Astrocyte (in vitro differentiated cells and primary cell): ENCODE measurements at regions not wholly inside any gene's neighbourhood (a gene's known extent, or its start where the extent isn't known, plus 50 kb on each side); places are given as distances from the start of the nearest gene placed in this dataset.

ENCODE experiments used
- DNase-seq: peaks from one replicate; pipeline ENCODE4 v3.0.0-alpha.2; 2010; ENCODE audit warnings: low read depth
- FAIRE-seq: peaks from 2 replicates; lab custom pipeline; 2011; peaks lifted over from hg19 to GRCh38; lab: Jason Lieb, UNC
- H2AFZ ChIP-seq: 2 replicates; pipeline ENCODE4 v1.6.0; 2012; ENCODE audit warnings: low read depth, low read length, inconsistent platforms
- H3K27ac ChIP-seq: 2 replicates; pipeline ENCODE4 v1.5.1; 2011; ENCODE audit warnings: low read depth, low read length, inconsistent platforms
- H3K27me3 ChIP-seq: 2 replicates; pipeline ENCODE4 v1.6.0; 2011; ENCODE audit warnings: low read length, inconsistent platforms; ENCODE audit not compliant: insufficient read depth
- H3K36me3 ChIP-seq: 2 replicates; pipeline ENCODE4 v1.5.1; 2011; ENCODE audit warnings: low read length, inconsistent platforms; ENCODE audit not compliant: insufficient read depth
- H3K4me1 ChIP-seq: 2 replicates; pipeline ENCODE4 v1.5.1; 2011; ENCODE audit warnings: low read length, inconsistent platforms; ENCODE audit not compliant: insufficient read depth
- H3K4me2 ChIP-seq: 2 replicates; pipeline ENCODE4 v1.6.0; 2012; ENCODE audit warnings: low read length, inconsistent platforms
- H3K4me3 ChIP-seq: 2 replicates; pipeline ENCODE4 v1.5.1; 2011; ENCODE audit warnings: low read depth, mild to moderate bottlenecking, low read length, inconsistent platforms; ENCODE audit not compliant: insufficient read depth
- H3K79me2 ChIP-seq: 2 replicates; pipeline ENCODE4 v1.6.0; 2012; ENCODE audit warnings: mild to moderate bottlenecking, low read length, inconsistent platforms; ENCODE audit not compliant: insufficient read depth
- H3K9ac ChIP-seq: 2 replicates; pipeline ENCODE4 v1.6.0; 2012; ENCODE audit warnings: mild to moderate bottlenecking, low read length, inconsistent platforms
- H3K9me3 ChIP-seq: 2 replicates; pipeline ENCODE4 v1.5.1; 2012; ENCODE audit warnings: low read depth, mild to moderate bottlenecking, low read length, inconsistent platforms; ENCODE audit not compliant: insufficient read depth
- H4K20me1 ChIP-seq: 2 replicates; pipeline ENCODE4 v1.6.0; 2012; ENCODE audit warnings: low read length, inconsistent platforms; ENCODE audit not compliant: insufficient read depth
- H3K27ac Mint-ChIP-seq: one replicate; pipeline ENCODE4 v1.8.0; 2021; ENCODE audit warnings: mild to moderate bottlenecking, mixed read lengths; ENCODE audit not compliant: unreplicated experiment
- H3K27me3 Mint-ChIP-seq: one replicate; pipeline ENCODE4 v1.8.0; 2021; ENCODE audit warnings: low read depth, mixed read lengths; ENCODE audit not compliant: unreplicated experiment
- H3K36me3 Mint-ChIP-seq: one replicate; pipeline ENCODE4 v1.8.0; 2021; ENCODE audit warnings: low read depth, mixed read lengths; ENCODE audit not compliant: unreplicated experiment
- H3K4me1 Mint-ChIP-seq: one replicate; pipeline ENCODE4 v1.8.0; 2021; ENCODE audit warnings: low read depth, mixed read lengths; ENCODE audit not compliant: unreplicated experiment
- H3K4me3 Mint-ChIP-seq: one replicate; pipeline ENCODE4 v1.8.0; 2021; ENCODE audit warnings: mild to moderate bottlenecking, moderate library complexity, mixed read lengths; ENCODE audit not compliant: unreplicated experiment
- H3K9me3 Mint-ChIP-seq: one replicate; pipeline ENCODE4 v1.8.0; 2021; ENCODE audit warnings: mild to moderate bottlenecking, mixed read lengths; ENCODE audit not compliant: unreplicated experiment
- EZH2 ChIP-seq: IDR thresholded peaks from 2 replicates; pipeline ENCODE4 v1.6.1; 2012; ENCODE audit warnings: mild to moderate bottlenecking, low read length, inconsistent platforms; ENCODE audit not compliant: insufficient read depth
- TF ChIP-seq, protein P1 (sequence below): IDR thresholded peaks from 2 replicates; pipeline ENCODE4 v1.5.1; 2011; ENCODE audit warnings: low read depth, mild to moderate bottlenecking, inconsistent platforms, low read length, moderate library complexity; ENCODE audit not compliant: insufficient read depth

DNA sequence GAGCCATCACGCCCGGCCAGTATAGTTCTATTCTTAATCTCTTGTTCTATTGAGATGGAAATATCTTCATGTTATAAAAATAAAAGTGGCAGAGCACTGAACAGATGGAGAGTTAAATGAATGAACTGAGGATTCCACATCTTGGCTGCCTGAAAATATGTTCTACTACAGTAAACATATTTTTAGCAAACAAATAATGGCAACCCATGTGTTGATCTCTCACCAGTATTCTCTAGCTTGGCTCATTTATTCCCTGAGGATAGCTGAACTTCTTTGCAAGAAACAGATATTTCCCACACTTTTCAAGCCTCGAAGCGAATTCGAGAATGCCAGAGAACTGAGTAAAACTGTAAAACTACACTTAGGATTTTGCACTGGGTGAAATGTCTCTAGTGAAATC lies 58.9 kb downstream of the DIRAS3 start:
- no peak overlapping the region for H3K4me3 Mint-ChIP-seq
- no peak overlapping the region for H3K27ac ChIP-seq
- H3K4me2 ChIP-seq = no peak overlapping the region
- H3K9ac ChIP-seq = no peak overlapping the region
- H3K36me3 Mint-ChIP-seq = no peaks in the 10 kb centered on the region
- no peak overlapping the region for H2AFZ ChIP-seq
- no peak overlapping the region for H3K4me3 ChIP-seq
- H3K4me1 ChIP-seq = peaks cover 3% of the 10 kb centered on the region
- H3K27me3 ChIP-seq = no peaks in the 10 kb centered on the region
- DNase-seq (no peak), FAIRE-seq (no peak)
- H3K27ac Mint-ChIP-seq = no peak overlapping the region
- H3K4me1 Mint-ChIP-seq = no peaks in the 10 kb centered on the region
- no peaks in the 10 kb centered on the region for H3K9me3 ChIP-seq
- TF ChIP-seq, protein P1, sequence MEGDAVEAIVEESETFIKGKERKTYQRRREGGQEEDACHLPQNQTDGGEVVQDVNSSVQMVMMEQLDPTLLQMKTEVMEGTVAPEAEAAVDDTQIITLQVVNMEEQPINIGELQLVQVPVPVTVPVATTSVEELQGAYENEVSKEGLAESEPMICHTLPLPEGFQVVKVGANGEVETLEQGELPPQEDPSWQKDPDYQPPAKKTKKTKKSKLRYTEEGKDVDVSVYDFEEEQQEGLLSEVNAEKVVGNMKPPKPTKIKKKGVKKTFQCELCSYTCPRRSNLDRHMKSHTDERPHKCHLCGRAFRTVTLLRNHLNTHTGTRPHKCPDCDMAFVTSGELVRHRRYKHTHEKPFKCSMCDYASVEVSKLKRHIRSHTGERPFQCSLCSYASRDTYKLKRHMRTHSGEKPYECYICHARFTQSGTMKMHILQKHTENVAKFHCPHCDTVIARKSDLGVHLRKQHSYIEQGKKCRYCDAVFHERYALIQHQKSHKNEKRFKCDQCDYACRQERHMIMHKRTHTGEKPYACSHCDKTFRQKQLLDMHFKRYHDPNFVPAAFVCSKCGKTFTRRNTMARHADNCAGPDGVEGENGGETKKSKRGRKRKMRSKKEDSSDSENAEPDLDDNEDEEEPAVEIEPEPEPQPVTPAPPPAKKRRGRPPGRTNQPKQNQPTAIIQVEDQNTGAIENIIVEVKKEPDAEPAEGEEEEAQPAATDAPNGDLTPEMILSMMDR = no peak
- TF ChIP-seq EZH2 = no peak
- H3K79me2 ChIP-seq = no peaks in the 10 kb centered on the region
- H3K36me3 ChIP-seq = no peaks in the 10 kb centered on the region
- no peaks in the 10 kb centered on the region for H3K27me3 Mint-ChIP-seq
- no peaks in the 10 kb centered on the region for H4K20me1 ChIP-seq
- H3K9me3 Mint-ChIP-seq = peaks cover 3% of the 10 kb centered on the region

DNA sequence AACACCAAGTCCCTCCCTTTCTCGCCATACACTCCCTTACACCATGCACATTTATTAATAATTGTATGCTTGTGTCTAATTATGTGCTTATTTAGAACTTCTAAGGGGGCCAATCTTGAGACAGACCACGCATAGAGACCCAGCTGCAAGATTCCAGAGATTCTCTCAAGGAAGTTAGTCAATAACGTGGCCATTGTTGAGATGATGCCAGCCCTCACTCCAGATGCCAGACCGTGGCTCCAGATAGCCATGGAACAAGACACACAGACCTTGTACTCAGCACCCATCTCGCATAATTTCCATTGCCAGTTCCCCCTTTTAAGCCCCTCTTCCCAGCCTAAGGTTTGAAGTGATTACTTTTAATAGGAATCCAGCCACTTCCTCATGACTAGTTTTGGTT lies 62.4 kb downstream of the DIRAS3 start:
- no peaks in the 10 kb centered on the region for H3K4me1 Mint-ChIP-seq
- FAIRE-seq = no peak
- H4K20me1 ChIP-seq = no peaks in the 10 kb centered on the region

More for the DNA sequence above, 62.4 kb downstream of the DIRAS3 start:
- H3K79me2 ChIP-seq = no peaks in the 10 kb centered on the region
- H3K9ac ChIP-seq = no peak overlapping the region
- Mint-ChIP-seq H3K27me3 (no peaks in the 10 kb centered on the region), H3K36me3 (no peaks in the 10 kb centered on the region), H3K27ac (no peak overlapping the region), H3K9me3 (no peaks in the 10 kb centered on the region), H3K4me3 (peak overlapping the region; percentile 2)
- H3K27me3 ChIP-seq = no peaks in the 10 kb centered on the region
- peak; percentile 65 for DNase-seq
- H3K36me3 ChIP-seq = no peaks in the 10 kb centered on the region
- H3K4me1 ChIP-seq = peaks cover 3% of the 10 kb centered on the region
- no peaks in the 10 kb centered on the region for H3K9me3 ChIP-seq
- peak overlapping the region; percentile 53 for H3K27ac ChIP-seq
- H3K4me3 ChIP-seq = no peak overlapping the region
- H2AFZ ChIP-seq = no peak overlapping the region
- no peak overlapping the region for H3K4me2 ChIP-seq
- no peak for TF ChIP-seq EZH2
- TF ChIP-seq, protein P1 = no peak
